HepG2 (cell line): ENCODE measurements at regions not wholly inside any gene's neighbourhood (a gene's known extent, or its start where the extent isn't known, plus 50 kb on each side); places are given as distances from the start of the nearest gene placed in this dataset.

Experiments used
- ATAC-seq: fragments of 200-7000 bp; cut with Tn5 transposase; 3 replicates; pipeline ENCODE4 v1.9.1; 2020; ENCODE audit warnings: mild to moderate bottlenecking, moderate library complexity
- BruUV-seq: library from RNA; stranded (reverse); fragments of 400-500 nt; replicated peaks from 2 replicates; lab custom pipeline; 2021; lab: Mats Ljungman, UMichigan
- CTCF ChIA-PET: fragments of 300-600 bp; formaldehyde crosslinking; extraction: SDS; loops from one replicate; lab custom pipeline; 2021; ENCODE audit warnings: low total read pairs, inconsistent platforms, low intra/inter-chr PET ratio; lab: Yijun Ruan, JAX
- POLR2A ChIA-PET: fragments of 350-600 bp; sonication (Branson Sonifier 250); formaldehyde crosslinking; loops from one replicate; lab custom pipeline; 2020; ENCODE audit warnings: antibody characterized with exemption, inconsistent platforms; lab: Yijun Ruan, JAX
- DNase-seq: peaks from one replicate; pipeline ENCODE4 v3.0.0-alpha.2; 2015; ENCODE audit warnings: low spot score
- FAIRE-seq: peaks from 3 replicates; lab custom pipeline; 2011; peaks lifted over from hg19 to GRCh38; lab: Jason Lieb, UNC
- H2AFZ ChIP-seq: one replicate; pipeline ENCODE4 v1.6.1; 2011; ENCODE audit warnings: low read length, inconsistent platforms
- H3K27ac ChIP-seq: fragments of 300-600 bp; 3 replicates; pipeline ENCODE4 v1.8.0; 2011; ENCODE audit warnings: mixed run types, mild to moderate bottlenecking, mixed read lengths, low read length, inconsistent platforms; ENCODE audit not compliant: insufficient read depth; ENCODE audit errors: extremely low read length
- H3K27me3 ChIP-seq, 2 experiments: fragments of 200-600 bp in 1 of 2; 2 replicates in 1 of 2; 3 replicates in 1 of 2; pipeline versions ENCODE4 v1.6.0 to v1.8.0; 2011; ENCODE audit warnings: low read length in 2 of 2, mild to moderate bottlenecking in 2 of 2, moderate library complexity in 2 of 2, inconsistent platforms in 1 of 2; ENCODE audit not compliant: insufficient read depth in 2 of 2, control insufficient read depth in 1 of 2
- H3K36me3 ChIP-seq, 2 experiments: fragments of 200-600 bp in 1 of 2; replicated peaks in 1 of 2; 2 replicates in 1 of 2; 3 replicates in 1 of 2; pipeline versions ENCODE4 v1.5.1 to v1.8.0; 2011; ENCODE audit warnings: low read length in 2 of 2, inconsistent platforms in 1 of 2; ENCODE audit not compliant: insufficient read depth in 2 of 2, control insufficient read depth in 1 of 2
- H3K4me1 ChIP-seq: 2 replicates; pipeline ENCODE4 v1.5.1; 2012; ENCODE audit warnings: low read length, inconsistent platforms; ENCODE audit not compliant: insufficient read depth
- H3K4me2 ChIP-seq: 2 replicates; pipeline ENCODE4 v1.6.0; 2011; ENCODE audit warnings: low read depth, low read length, inconsistent platforms
- H3K4me3 ChIP-seq, 3 experiments: fragments of 200-600 bp in 1 of 3; sonication (generic), shearing (Covaris generic) in 1 of 3; replicated peaks in 1 of 3; 2 replicates each; pipeline ENCODE4 v1.5.1; 2011 to 2016; ENCODE audit warnings: low read length in 3 of 3, inconsistent platforms in 2 of 3, low read depth in 2 of 3, mild to moderate bottlenecking in 2 of 3, control low read depth in 1 of 3, mixed read lengths in 1 of 3; ENCODE audit not compliant: insufficient read depth in 1 of 3
- H3K79me2 ChIP-seq: one replicate; pipeline ENCODE4 v1.6.1; 2011; ENCODE audit warnings: low read length, inconsistent platforms; ENCODE audit not compliant: insufficient read depth
- H3K9ac ChIP-seq: 2 replicates; pipeline ENCODE4 v1.6.0; 2011; ENCODE audit warnings: mild to moderate bottlenecking, low read depth, low read length, inconsistent platforms; ENCODE audit not compliant: insufficient read depth
- H3K9me3 ChIP-seq: 2 replicates; pipeline ENCODE4 v1.5.1; 2012; ENCODE audit warnings: mild to moderate bottlenecking, low read length
- H4K20me1 ChIP-seq: 2 replicates; pipeline ENCODE4 v1.6.0; 2011; ENCODE audit warnings: inconsistent platforms, mild to moderate bottlenecking, low read length, moderate library complexity; ENCODE audit not compliant: insufficient read depth
- ATF6 ChIP-seq: sonication (generic); formaldehyde crosslinking; conservative IDR thresholded peaks from 2 replicates; pipeline ENCODE4 v1.4.0; 2020; ENCODE audit warnings: missing genetic modification reagents
- DPF2 ChIP-seq: sonication (generic); formaldehyde crosslinking; IDR thresholded peaks from 2 replicates; pipeline ENCODE4 v1.4.0; 2020; ENCODE audit warnings: mild to moderate bottlenecking, low read depth, missing genetic modification reagents, borderline replicate concordance
- FOXA3 ChIP-seq: IDR thresholded peaks from 2 replicates; pipeline ENCODE4 v1.6.1; 2016; ENCODE audit warnings: missing genetic modification reagents, missing compliant biosample characterization
- REL ChIP-seq: sonication (generic); formaldehyde crosslinking; conservative IDR thresholded peaks from 2 replicates; pipeline ENCODE4 v1.8.0; 2022; ENCODE audit warnings: mild to moderate bottlenecking, missing genetic modification reagents, moderate library complexity
- RFX3 ChIP-seq: IDR thresholded peaks from 2 replicates; pipeline ENCODE4 v1.6.1; 2016; ENCODE audit warnings: missing biosample characterization, missing genetic modification reagents
- RFXAP ChIP-seq: sonication (generic); formaldehyde crosslinking; IDR thresholded peaks from 2 replicates; pipeline ENCODE4 v1.4.0; 2020; ENCODE audit warnings: missing genetic modification reagents, borderline replicate concordance
- RNF2 ChIP-seq: fragments of 450-650 bp; conservative IDR thresholded peaks from 2 replicates; pipeline ENCODE4 v1.6.1; 2016; ENCODE audit warnings: low read depth
- RXRB ChIP-seq: IDR thresholded peaks from 2 replicates; pipeline ENCODE4 v1.6.1; 2016; ENCODE audit warnings: borderline replicate concordance, missing genetic modification reagents, missing compliant biosample characterization
- SP140L ChIP-seq: sonication (generic); formaldehyde crosslinking; IDR thresholded peaks from 2 replicates; pipeline ENCODE4 v1.4.0; 2020; ENCODE audit warnings: missing genetic modification reagents, borderline replicate concordance
- STAT5B ChIP-seq: sonication (generic); formaldehyde crosslinking; IDR thresholded peaks from 2 replicates; pipeline ENCODE4 v1.4.0; 2020; ENCODE audit warnings: missing genetic modification reagents
- ZBTB4 ChIP-seq: sonication (generic); formaldehyde crosslinking; IDR thresholded peaks from 2 replicates; pipeline ENCODE4 v1.4.0; 2020; ENCODE audit warnings: missing genetic modification reagents, mild to moderate bottlenecking, borderline replicate concordance
- ZMYM2 ChIP-seq: sonication (generic); formaldehyde crosslinking; IDR thresholded peaks from 2 replicates; pipeline ENCODE4 v1.8.0; 2022; ENCODE audit warnings: mild to moderate bottlenecking, missing genetic modification reagents
- ZNF180 ChIP-seq: sonication (generic); formaldehyde crosslinking; IDR thresholded peaks from 2 replicates; pipeline ENCODE4 v1.4.0; 2020; ENCODE audit warnings: low read depth, missing genetic modification reagents, borderline replicate concordance
- ZNF567 ChIP-seq: sonication (generic); formaldehyde crosslinking; IDR thresholded peaks from 2 replicates; pipeline ENCODE4 v1.8.1; 2023; ENCODE audit warnings: mild to moderate bottlenecking, missing genetic modification reagents, borderline replicate concordance
- ZSCAN20 ChIP-seq: sonication (generic); formaldehyde crosslinking; IDR thresholded peaks from 2 replicates; pipeline ENCODE4 v1.4.0; 2020; ENCODE audit warnings: missing genetic modification reagents, mild to moderate bottlenecking, borderline replicate concordance
- in situ Hi-C: cut with HindIII; loops from 2 replicates; pipeline ENCODE4 v1.10.0; 2017; ENCODE audit warnings: low pct_unique_long_range_greater_than_20kb; ENCODE audit not compliant: extremely low pct_ligation_motif_present
- intact Hi-C: fragments of 100-400 bp; cut with micrococcal nuclease; formaldehyde crosslinking; loops from one replicate; pipeline ENCODE4 v1.10.0; 2022; ENCODE audit not compliant: unreplicated experiment
- TF ChIP-seq, protein P1 (sequence below): sonication (generic); formaldehyde crosslinking; IDR thresholded peaks from 2 replicates; pipeline ENCODE4 v1.5.1; 2020; ENCODE audit warnings: missing genetic modification reagents, mild to moderate bottlenecking, borderline replicate concordance

DNA sequence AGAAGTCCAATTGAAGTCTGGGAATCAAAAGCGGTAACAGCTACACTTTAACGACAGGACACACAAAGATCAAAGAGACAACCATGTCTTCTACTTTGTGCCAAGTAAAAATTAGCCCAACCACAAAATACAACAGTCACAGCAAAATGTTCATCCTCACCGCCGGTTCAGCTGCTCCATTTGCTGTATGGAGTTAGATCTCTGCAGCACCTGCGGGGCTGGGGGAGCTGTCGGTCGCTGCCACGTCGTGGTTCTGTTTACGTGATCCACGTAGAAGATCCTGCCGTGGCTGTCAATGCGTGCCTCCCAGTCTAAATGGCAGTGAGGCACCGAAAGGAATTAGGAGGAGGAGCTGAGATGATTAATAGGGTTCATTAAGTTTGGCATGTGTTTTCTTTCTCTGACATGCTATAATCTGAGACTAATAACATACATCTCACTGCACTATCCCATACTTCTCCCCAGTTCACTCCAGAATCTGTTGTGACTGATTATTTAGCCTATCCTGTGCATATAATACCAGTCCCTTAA, 136.5 kb upstream of the STK17B start (continued):
- TF ChIP-seq ZMYM2 (CRISPR knock-in tag) (no peak), ATF6 (no peak), SP140L (CRISPR knock-in tag) (no peak), FOXA3 (no peak), RXRB (CRISPR knock-in tag) (no peak), DPF2 (CRISPR knock-in tag) (no peak), ZNF567 (CRISPR knock-in tag) (no peak), STAT5B (CRISPR knock-in tag) (no peak)
- TF ChIP-seq, protein P1, sequence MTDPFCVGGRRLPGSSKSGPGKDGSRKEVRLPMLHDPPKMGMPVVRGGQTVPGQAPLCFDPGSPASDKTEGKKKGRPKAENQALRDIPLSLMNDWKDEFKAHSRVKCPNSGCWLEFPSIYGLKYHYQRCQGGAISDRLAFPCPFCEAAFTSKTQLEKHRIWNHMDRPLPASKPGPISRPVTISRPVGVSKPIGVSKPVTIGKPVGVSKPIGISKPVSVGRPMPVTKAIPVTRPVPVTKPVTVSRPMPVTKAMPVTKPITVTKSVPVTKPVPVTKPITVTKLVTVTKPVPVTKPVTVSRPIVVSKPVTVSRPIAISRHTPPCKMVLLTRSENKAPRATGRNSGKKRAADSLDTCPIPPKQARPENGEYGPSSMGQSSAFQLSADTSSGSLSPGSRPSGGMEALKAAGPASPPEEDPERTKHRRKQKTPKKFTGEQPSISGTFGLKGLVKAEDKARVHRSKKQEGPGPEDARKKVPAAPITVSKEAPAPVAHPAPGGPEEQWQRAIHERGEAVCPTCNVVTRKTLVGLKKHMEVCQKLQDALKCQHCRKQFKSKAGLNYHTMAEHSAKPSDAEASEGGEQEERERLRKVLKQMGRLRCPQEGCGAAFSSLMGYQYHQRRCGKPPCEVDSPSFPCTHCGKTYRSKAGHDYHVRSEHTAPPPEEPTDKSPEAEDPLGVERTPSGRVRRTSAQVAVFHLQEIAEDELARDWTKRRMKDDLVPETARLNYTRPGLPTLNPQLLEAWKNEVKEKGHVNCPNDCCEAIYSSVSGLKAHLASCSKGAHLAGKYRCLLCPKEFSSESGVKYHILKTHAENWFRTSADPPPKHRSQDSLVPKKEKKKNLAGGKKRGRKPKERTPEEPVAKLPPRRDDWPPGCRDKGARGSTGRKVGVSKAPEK (CRISPR knock-in tag), result no peak
- TF ChIP-seq, all 625 proteins: peak for 0

- Histone ChIP-seq H3K36me3 (no peaks in the 10 kb centered on the region), H3K79me2 (no peaks in the 10 kb centered on the region), H3K4me1 (no peaks in the 10 kb centered on the region), H2AFZ (no peak overlapping the region), H4K20me1 (no peaks in the 10 kb centered on the region), H3K4me3 (no peak overlapping the region), H3K9me3 (no peaks in the 10 kb centered on the region), H3K9ac (no peak overlapping the region), H3K27me3 (peaks cover 0 to 3% of the 10 kb centered on the region in 2 experiments; a peak in 1 of 5 replicates), H3K27ac (no peak overlapping the region), H3K4me2 (no peak overlapping the region)
- ATAC-seq (no peak), FAIRE-seq (no peak), DNase-seq (no peak)
- intact Hi-C loops, result no loop called here
- in situ Hi-C loops, result no loop called here
- no TSS peak for BruUV-seq
- POLR2A ChIA-PET, result no interaction called here
- CTCF ChIA-PET, result no interaction called here
- TF ChIP-seq REL (no peak), ZNF567 (CRISPR knock-in tag) (no peak), ZBTB4 (CRISPR knock-in tag) (no peak), RNF2 (no peak), RFXAP (CRISPR knock-in tag) (no peak), ZNF180 (CRISPR knock-in tag) (no peak), ZSCAN20 (CRISPR knock-in tag) (no peak), RFX3 (no peak)
Observed at GRCh38 chr2:196309691-196310090, 138.3 kb upstream of the STK17B start.
